ENCODE measurements at regions not wholly inside any gene's neighbourhood (a gene's known extent, or its start where the extent isn't known, plus 50 kb on each side); places are given as distances from the start of the nearest gene placed in this dataset.
A peak's percentile ranks its signal among the peaks of the same experiment; 100 is the strongest.

DNA sequence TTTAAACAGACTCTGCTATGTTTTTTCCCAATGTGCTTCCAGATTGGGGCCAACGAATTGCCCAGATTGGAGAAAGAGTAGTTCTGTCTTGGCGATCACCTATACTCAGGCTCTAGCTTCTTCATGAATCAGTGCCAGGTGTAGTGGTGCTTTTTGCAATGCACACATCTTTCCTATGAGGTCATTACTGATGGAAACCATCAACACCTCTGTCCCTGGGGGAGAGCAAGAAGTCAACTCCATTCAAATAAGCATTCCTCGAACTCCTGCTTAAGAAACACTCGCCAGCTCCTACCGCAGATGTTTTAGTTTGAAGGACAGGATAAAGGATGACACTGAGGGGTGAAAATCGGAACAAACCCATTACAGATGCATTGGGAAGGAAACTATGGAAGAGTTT lies 156.5 kb upstream of the DKK2 start:
- ChIA-PET CTCF (interaction anchor here (1.0 kb wide), 1 partner anchor 10 kb away, joined by 3 read pairs; no protein-coding TSS in a partner anchor), POLR2A (no interaction called here)
- DNase-seq (ENCODE audit: low read depth, low spot score): no peak
- TF ChIP-seq CTCF (IDR thresholded peaks at IDR 0.05; ENCODE audit: insufficient read depth, low read length, missing control alignments): no peak
- H3K4me3 ChIP-seq (ENCODE audit: low read depth, low read length): no peak overlapping the region

GRCh38 chr4:107187091-107187490 lies 151.0 kb upstream of the DKK2 start:
- no peak for TF ChIP-seq CTCF (IDR thresholded peaks at IDR 0.05; ENCODE audit: insufficient read depth, low read length, missing control alignments)
- CTCF ChIA-PET: interaction anchor here (1.1 to 1.4 kb wide), 3 partner anchors 15 to 479 kb away, joined by 3 to 5 read pairs (median 4); no protein-coding TSS in a partner anchor
- POLR2A ChIA-PET: no interaction called here
- H3K4me3 ChIP-seq (ENCODE audit: low read depth, low read length): no peak overlapping the region
- DNase-seq (ENCODE audit: low read depth, low spot score): no peak

DNA sequence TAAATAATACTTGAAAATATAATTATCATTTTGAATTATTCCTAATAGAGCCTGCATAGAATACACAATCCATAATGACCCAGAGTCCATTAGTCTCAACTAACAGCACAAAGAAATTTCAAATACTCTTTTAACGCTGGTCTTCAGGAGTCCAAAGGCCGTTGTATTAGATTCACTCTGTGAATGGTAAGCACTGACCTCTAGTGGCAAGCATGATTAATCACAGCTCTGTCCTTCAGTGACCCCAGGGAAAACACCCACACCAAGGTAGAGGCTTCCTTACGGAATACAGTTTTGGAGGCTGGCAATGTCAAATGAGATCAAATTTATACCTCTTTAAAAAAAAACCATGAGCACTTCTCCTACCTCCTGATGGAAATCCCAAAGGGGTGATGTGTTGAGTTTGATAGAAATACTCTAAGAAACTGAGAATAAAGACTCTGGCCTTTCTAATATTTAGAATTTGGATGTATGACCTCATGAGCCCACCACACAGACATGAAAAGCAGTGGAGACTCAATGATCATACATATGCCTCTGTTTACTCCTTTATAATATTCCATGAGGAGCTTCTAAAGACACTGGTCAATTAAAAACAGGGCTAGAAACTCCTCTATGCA lies 147.2 kb upstream of the DKK2 start:
- no peak for DNase-seq (ENCODE audit: low read depth, low spot score)
- peak; percentile 70 for TF ChIP-seq CTCF (IDR thresholded peaks at IDR 0.05; ENCODE audit: insufficient read depth, low read length, missing control alignments)
- no peak overlapping the region for H3K4me3 ChIP-seq (ENCODE audit: low read depth, low read length)
- ChIA-PET POLR2A (no interaction called here), CTCF (interaction anchor here (0.6 to 4.2 kb wide), 32 partner anchors 8 to 917 kb away, joined by 3 to 36 read pairs (median 4); partner anchors contain the start of gene DKK2)

DNA sequence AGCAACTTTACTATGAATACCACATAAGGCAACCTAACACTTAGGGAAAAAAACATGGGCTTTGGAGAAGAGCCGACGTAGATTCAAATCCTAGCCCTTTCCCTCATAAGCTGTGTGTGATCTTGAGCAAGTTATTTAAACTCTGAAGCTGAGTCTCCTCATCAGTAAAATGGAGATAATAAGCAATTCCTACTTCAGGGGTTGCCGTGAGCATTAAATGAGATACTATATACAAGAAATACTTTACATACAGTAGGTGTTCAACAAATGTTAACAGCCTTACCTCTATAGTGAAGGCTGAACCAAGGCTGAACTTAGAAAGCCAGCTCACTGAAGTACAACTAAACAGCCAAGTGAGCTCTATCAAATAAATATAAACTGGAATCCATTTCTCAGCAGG lies 146.2 kb upstream of the DKK2 start:
- ChIA-PET CTCF (interaction anchor here (0.7 to 4.2 kb wide), 29 partner anchors 8 to 916 kb away, joined by 3 to 36 read pairs (median 4); partner anchors contain the start of gene DKK2), POLR2A (no interaction called here)
- no peak for DNase-seq (ENCODE audit: low read depth, low spot score)
- no peak for TF ChIP-seq CTCF (IDR thresholded peaks at IDR 0.05; ENCODE audit: insufficient read depth, low read length, missing control alignments)
- H3K4me3 ChIP-seq (ENCODE audit: low read depth, low read length): no peak overlapping the region

- DNase-seq (ENCODE audit: low read depth, low spot score): no peak
- POLR2A ChIA-PET: no interaction called here
- TF ChIP-seq CTCF (IDR thresholded peaks at IDR 0.05; ENCODE audit: insufficient read depth, low read length, missing control alignments): no peak
- H3K4me3 ChIP-seq (ENCODE audit: low read depth, low read length): no peak overlapping the region
- CTCF ChIA-PET: no interaction called here
Measured at GRCh38 chr4:107166873-107167450, 130.8 kb upstream of the DKK2 start.

DNA sequence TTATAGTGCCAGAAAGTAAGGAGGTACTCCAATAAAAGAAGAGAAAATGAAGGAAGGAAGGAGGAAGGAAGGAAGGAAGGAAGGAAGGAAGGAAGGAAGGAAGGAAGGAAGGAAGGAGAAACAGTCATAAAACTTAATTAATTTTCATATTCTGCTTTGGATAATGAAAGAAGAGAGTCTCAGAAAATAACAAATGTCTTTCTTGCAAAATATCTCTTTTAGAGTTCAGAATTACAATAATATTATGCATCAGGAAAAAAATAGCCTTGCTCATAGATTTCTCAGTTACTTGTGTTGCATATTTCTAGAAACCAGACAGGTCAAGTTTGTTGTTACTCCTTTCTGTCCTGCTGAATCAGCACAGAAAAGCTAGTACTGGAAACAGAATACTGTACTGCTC lies 130.1 kb upstream of the DKK2 start:
- CTCF ChIA-PET: no interaction called here
- H3K4me3 ChIP-seq (ENCODE audit: low read depth, low read length): no peak overlapping the region
- POLR2A ChIA-PET: no interaction called here
- no peak for DNase-seq (ENCODE audit: low read depth, low spot score)
- TF ChIP-seq CTCF (IDR thresholded peaks at IDR 0.05; ENCODE audit: insufficient read depth, low read length, missing control alignments): no peak
